Kidney (tissue), 13 donors: ENCODE measurements at regions not wholly inside any gene's neighbourhood (a gene's known extent, or its start where the extent isn't known, plus 50 kb on each side); places are given as distances from the start of the nearest gene placed in this dataset.
A peak's percentile ranks its signal among the peaks of the same experiment; 100 is the strongest.
"Not testable (repeated sequence)": the region's sequence is repeated elsewhere in the genome, so short reads cannot be mapped to it uniquely, and the experiment has no call there.

ENCODE experiments used
- DNase-seq, 5 donors: peaks; one replicate each; pipeline ENCODE4 v3.0.0-alpha.2; 2013 to 2020
- FAIRE-seq: peaks from 2 replicates; lab custom pipeline; 2012; peaks lifted over from hg19 to GRCh38; lab: Jason Lieb, UNC
- H3K27ac ChIP-seq, 2 donors: one replicate each; pipeline ENCODE4 v1.7.0; 2013; ENCODE audit warnings: low read depth in 2 of 2, low read length in 2 of 2, inconsistent platforms in 1 of 2
- H3K27me3 ChIP-seq: one replicate; pipeline ENCODE4 v1.7.1; 2013; ENCODE audit warnings: low read length, inconsistent platforms; ENCODE audit not compliant: control insufficient read depth, insufficient read depth
- H3K36me3 ChIP-seq, 3 donors: one replicate each; pipeline versions ENCODE4 v1.7.0 to v1.7.1; 2013; ENCODE audit warnings: low read length in 3 of 3, control low read depth in 1 of 3, inconsistent platforms in 1 of 3; ENCODE audit not compliant: insufficient read depth in 3 of 3, control insufficient read depth in 2 of 3
- H3K4me1 ChIP-seq, 3 donors: one replicate each; pipeline versions ENCODE4 v1.7.0 to v1.7.1; 2013; ENCODE audit warnings: low read length in 3 of 3, inconsistent platforms in 1 of 3, low read depth in 1 of 3; ENCODE audit not compliant: control insufficient read depth in 2 of 3, insufficient read depth in 2 of 3
- H3K4me3 ChIP-seq, 3 donors: one replicate each; pipeline versions ENCODE4 v1.7.0 to v1.8.1; 2013; ENCODE audit warnings: low read length in 3 of 3, control low read depth in 1 of 3, inconsistent platforms in 1 of 3
- H3K9ac ChIP-seq, 3 donors: one replicate each; pipeline versions ENCODE4 v1.7.0 to v1.7.1; 2013; ENCODE audit warnings: low read length in 3 of 3, control low read depth in 1 of 3, inconsistent platforms in 1 of 3
- H3K9me3 ChIP-seq, 3 donors: one replicate each; pipeline versions ENCODE4 v1.7.0 to v1.7.1; 2013; ENCODE audit warnings: low read length in 3 of 3, control low read depth in 1 of 3, inconsistent platforms in 1 of 3; ENCODE audit not compliant: control insufficient read depth in 2 of 3, insufficient read depth in 1 of 3
- CTCF ChIP-seq: IDR thresholded peaks from 3 replicates; pipeline ENCODE4 v1.5.1; 2012; ENCODE audit warnings: mild to moderate bottlenecking, moderate library complexity, borderline replicate concordance; ENCODE audit not compliant: insufficient read depth; ENCODE audit errors: extremely low read depth
- intact Hi-C: fragments of 100-400 bp; cut with DNase I; formaldehyde crosslinking; loops from one replicate; pipeline ENCODE4 v1.11.1; 2022
- donor health status: control.
- donor health status: control.
- donor health status: control.
- donor health status: control.
- donor health status: control.
- donor health status: DM: yes; HTN: yes; CAD: no.
- donor health status: Normal renal cell carcinoma (clear cell type).

DNA sequence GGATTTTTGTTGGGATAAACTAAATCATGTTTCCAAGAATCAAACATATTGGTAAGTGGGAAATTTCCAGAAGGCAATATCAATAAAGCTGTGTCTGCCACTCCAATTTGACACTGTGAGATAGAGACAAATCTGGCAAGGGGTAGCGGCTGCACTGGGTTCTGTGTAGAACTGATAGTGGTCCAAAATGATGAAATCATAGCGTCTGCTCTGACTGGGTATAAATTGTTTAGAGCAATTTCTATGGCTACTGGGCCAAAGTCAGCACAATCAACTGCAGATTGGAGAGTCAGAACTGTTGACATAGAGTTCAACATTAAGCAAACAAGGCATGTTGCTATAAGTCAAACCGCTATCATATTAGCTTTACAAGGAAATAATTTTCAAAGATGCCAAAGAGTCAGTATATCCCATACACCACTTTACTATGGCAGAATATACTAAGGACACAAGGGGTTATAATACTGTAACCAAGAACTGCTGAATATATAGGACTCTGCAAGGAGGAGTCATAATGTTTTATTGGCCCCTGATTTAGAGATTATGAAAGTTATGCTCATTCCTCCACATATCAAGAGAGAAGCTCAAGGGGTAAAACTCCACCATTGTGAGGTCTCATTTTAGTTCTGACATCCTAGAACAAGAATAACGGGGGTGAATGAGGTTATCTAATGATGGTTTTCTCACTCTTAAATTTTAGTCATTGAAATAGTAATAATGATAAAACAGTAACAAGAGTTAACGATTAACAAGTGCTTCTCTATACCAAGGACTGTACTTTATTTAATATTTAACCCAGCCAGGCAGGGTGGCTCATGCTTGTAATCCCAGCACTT lies 309.7 kb upstream of the GADL1 start:
- Histone ChIP-seq H3K4me1 (no peaks in the 10 kb centered on the region), H3K4me3 (no peak overlapping the region), H3K27ac (no peak overlapping the region), H3K36me3 (no peaks in the 10 kb centered on the region), H3K9ac (no peak overlapping the region), H3K9me3 (no peaks in the 10 kb centered on the region), H3K27me3 (no peaks in the 10 kb centered on the region)
- no peak for DNase-seq
- TF ChIP-seq CTCF, result no peak
- FAIRE-seq, result no peak
- intact Hi-C loops, result no loop called here

DNA sequence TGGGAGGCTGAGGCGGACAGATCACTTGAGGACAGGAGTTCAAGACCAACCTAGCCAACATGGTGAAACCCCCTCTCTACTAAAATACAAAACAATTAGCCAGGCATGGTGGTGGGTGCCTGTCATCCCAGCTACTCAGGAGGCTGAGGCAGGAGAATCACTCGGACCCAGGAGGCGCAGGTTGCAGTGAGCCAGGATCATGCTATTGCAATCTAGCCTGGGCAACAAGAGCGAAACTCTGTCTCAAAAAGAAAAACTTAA lies 310.3 kb upstream of the GADL1 start:
- H3K4me1 ChIP-seq, H3K36me3 ChIP-seq, intact Hi-C loops, H3K27me3 ChIP-seq, FAIRE-seq, H3K4me3 ChIP-seq, H3K9me3 ChIP-seq, H3K27ac ChIP-seq, H3K9ac ChIP-seq, DNase-seq: not testable (repeated sequence)

GRCh38 chr3:31210068-31210645 lies 315.7 kb upstream of the GADL1 start:
- TF ChIP-seq CTCF, result peak; percentile 12
- FAIRE-seq, result no peak
- no peaks in the 10 kb centered on the region for H3K27me3 ChIP-seq
- no peak overlapping the region for H3K9ac ChIP-seq
- no peaks in the 10 kb centered on the region for H3K36me3 ChIP-seq
- no peaks in the 10 kb centered on the region for H3K4me1 ChIP-seq
- H3K27ac ChIP-seq, result no peak overlapping the region
- intact Hi-C loops, result no loop called here
- DNase-seq, result no peak
- no peak overlapping the region for H3K4me3 ChIP-seq
- no peaks in the 10 kb centered on the region for H3K9me3 ChIP-seq

- Histone ChIP-seq H3K9me3 (no peaks in the 10 kb centered on the region), H3K27me3 (no peaks in the 10 kb centered on the region), H3K4me1 (no peaks in the 10 kb centered on the region), H3K36me3 (no peaks in the 10 kb centered on the region), H3K9ac (no peak overlapping the region), H3K4me3 (no peak overlapping the region), H3K27ac (no peak overlapping the region)
- no peak for TF ChIP-seq CTCF
- FAIRE-seq (no peak), DNase-seq (peak in 3 of 5 donors; percentile 27 to 68 (median 58))
- intact Hi-C loops, result no loop called here
Measured at GRCh38 chr3:31213869-31214486, 318.7 kb upstream of the STT3B start.
